GM12878 (cell line): ENCODE measurements at regions not wholly inside any gene's neighbourhood (a gene's known extent, or its start where the extent isn't known, plus 50 kb on each side); places are given as distances from the start of the nearest gene placed in this dataset.
A peak's percentile ranks its signal among the peaks of the same experiment; 100 is the strongest.

ENCODE experiments used
- ATAC-seq: fragments of 200-7000 bp; cut with Tn5 transposase; 3 replicates; pipeline ENCODE4 v1.9.1; 2020; ENCODE audit warnings: mild to moderate bottlenecking, moderate library complexity
- BruUV-seq: library from RNA; stranded (reverse); fragments of 400-500 nt; replicated peaks from 2 replicates; lab custom pipeline; 2021; lab: Mats Ljungman, UMichigan
- CTCF ChIA-PET: fragments of 300-600 bp; sonication (Branson Sonifier 250); formaldehyde crosslinking; extraction: SDS; loops from one replicate; lab custom pipeline; 2021; ENCODE audit warnings: inconsistent platforms; lab: Yijun Ruan, JAX
- POLR2A ChIA-PET: fragments of 350-600 bp; formaldehyde crosslinking; extraction: SDS; loops from one replicate; lab custom pipeline; 2021; ENCODE audit warnings: inconsistent platforms; lab: Charles Lee
- RAD21 ChIA-PET: fragments of 300-600 bp; sonication (Branson Sonifier 250); formaldehyde crosslinking; loops from one replicate; lab custom pipeline; 2023; ENCODE audit warnings: antibody characterized with exemption; ENCODE audit not compliant: unreplicated experiment; lab: Charles Lee
- SMC1A ChIA-PET: fragments of 300-600 bp; sonication (Branson Sonifier 250); formaldehyde crosslinking; loops from one replicate; lab custom pipeline; 2023; ENCODE audit not compliant: unreplicated experiment, uncharacterized antibody; lab: Charles Lee
- DNase-seq: peaks from one replicate; pipeline ENCODE4 v3.0.0-alpha.2; 2011; ENCODE audit warnings: low read depth, low spot score
- FAIRE-seq: peaks from 3 replicates; lab custom pipeline; 2011; peaks lifted over from hg19 to GRCh38; lab: Jason Lieb, UNC
- H2AFZ ChIP-seq: 2 replicates; pipeline ENCODE4 v1.6.0; 2011; ENCODE audit warnings: low read depth, low read length, control low read depth; ENCODE audit not compliant: control insufficient read depth
- H3K27ac ChIP-seq: 2 replicates; pipeline ENCODE4 v1.5.1; 2011; ENCODE audit warnings: control low read depth; ENCODE audit not compliant: control insufficient read depth, insufficient read depth
- H3K27me3 ChIP-seq, 2 experiments: replicated peaks in 1 of 2; 2 replicates each; pipeline versions ENCODE4 v1.6.0 to v1.6.1; 2011; ENCODE audit warnings: low read length in 1 of 2; ENCODE audit not compliant: control insufficient read depth in 2 of 2, insufficient read depth in 2 of 2
- H3K36me3 ChIP-seq, 2 experiments: 2 replicates each; pipeline ENCODE4 v1.5.1; 2011; ENCODE audit warnings: low read length in 1 of 2; ENCODE audit not compliant: control insufficient read depth in 2 of 2, insufficient read depth in 2 of 2
- H3K4me1 ChIP-seq: 2 replicates; pipeline ENCODE4 v1.6.1; 2011; ENCODE audit warnings: mild to moderate bottlenecking, low read length, moderate library complexity, mixed read lengths; ENCODE audit not compliant: control insufficient read depth, insufficient read depth
- H3K4me2 ChIP-seq: 2 replicates; pipeline ENCODE4 v1.6.0; 2011; ENCODE audit warnings: control low read depth; ENCODE audit not compliant: control insufficient read depth, insufficient read depth
- H3K4me3 ChIP-seq: fragments of 200-600 bp; sonication (generic); 2 replicates; pipeline ENCODE4 v1.5.1; 2016
- H3K79me2 ChIP-seq: 2 replicates; pipeline ENCODE4 v1.6.0; 2011; ENCODE audit warnings: low read length; ENCODE audit not compliant: control insufficient read depth, insufficient read depth
- H3K9ac ChIP-seq: 2 replicates; pipeline ENCODE4 v1.8.0; 2011; ENCODE audit warnings: low read length, control low read depth, mixed read lengths; ENCODE audit not compliant: control insufficient read depth, insufficient read depth
- H3K9me3 ChIP-seq: replicated peaks from 3 replicates; pipeline ENCODE4 v1.5.1; 2011; ENCODE audit warnings: mild to moderate bottlenecking, low read length; ENCODE audit not compliant: control insufficient read depth, insufficient read depth
- H4K20me1 ChIP-seq: 2 replicates; pipeline ENCODE4 v1.6.0; 2011; ENCODE audit not compliant: control insufficient read depth, insufficient read depth
- CBX3 ChIP-seq: fragments of 200-600 bp; sonication (generic); IDR thresholded peaks from 2 replicates; pipeline ENCODE4 v1.6.1; 2016; ENCODE audit warnings: low read depth, borderline replicate concordance
- CTCF ChIP-seq, 3 experiments: IDR thresholded peaks in 2 of 3; conservative IDR thresholded peaks in 1 of 3; 2 replicates each; pipeline ENCODE4 v1.5.1; 2011; ENCODE audit warnings: low read depth in 3 of 3, low read length in 3 of 3, mild to moderate bottlenecking in 3 of 3, control low read depth in 2 of 3, moderate library complexity in 2 of 3, inconsistent platforms in 1 of 3, mixed read lengths in 1 of 3; ENCODE audit not compliant: control insufficient read depth in 2 of 3, insufficient read depth in 1 of 3; ENCODE audit errors: extremely low read depth in 1 of 3
- DPF2 ChIP-seq: fragments of 450-650 bp; IDR thresholded peaks from 2 replicates; pipeline ENCODE4 v1.6.1; 2017; ENCODE audit warnings: mild to moderate bottlenecking
- E2F8 ChIP-seq: fragments of 450-650 bp; IDR thresholded peaks from 2 replicates; pipeline ENCODE4 v1.6.1; 2018; ENCODE audit warnings: mild to moderate bottlenecking, low read depth, moderate library complexity; ENCODE audit not compliant: partially characterized antibody
- EED ChIP-seq: sonication (generic); IDR thresholded peaks from 2 replicates; pipeline ENCODE4 v1.6.1; 2016; ENCODE audit warnings: antibody characterized with exemption, low read depth
- MEF2A ChIP-seq: IDR thresholded peaks from 2 replicates; pipeline ENCODE4 v1.6.1; 2011; ENCODE audit warnings: low read depth, mild to moderate bottlenecking, low read length, moderate library complexity; ENCODE audit not compliant: insufficient read depth
- RB1 ChIP-seq: fragments of 450-650 bp; formaldehyde crosslinking; IDR thresholded peaks from 2 replicates; pipeline ENCODE4 v1.6.1; 2017; ENCODE audit warnings: mild to moderate bottlenecking, borderline replicate concordance
- SMC3 ChIP-seq: IDR thresholded peaks from 2 replicates; pipeline ENCODE4 v1.6.1; 2011; ENCODE audit warnings: low read length, improper control_type of control experiment, borderline replicate concordance
- TCF12 ChIP-seq: IDR thresholded peaks from 2 replicates; pipeline ENCODE4 v1.6.1; 2011; ENCODE audit warnings: low read depth, mild to moderate bottlenecking, low read length
- ZNF687 ChIP-seq: fragments of 450-650 bp; IDR thresholded peaks from 2 replicates; pipeline ENCODE4 v1.6.1; 2017; ENCODE audit warnings: mild to moderate bottlenecking, moderate library complexity
- WGBS: methylation state at CpG from one replicate; pipeline ENCODE4 v1.1.6; 2016; ENCODE audit warnings: low lambda C conversion rate; ENCODE audit not compliant: insufficient replicate concordance, insufficient coverage; ENCODE audit errors: missing lambda C conversion rate; 5-methylcytosine and 5-hydroxymethylcytosine counted together
- in situ Hi-C: fragments of 300-500 bp; cut with MboI; formaldehyde crosslinking; loops from 9 replicates; pipeline ENCODE4 v1.14.3; 2018; ENCODE audit warnings: mixed read lengths
- intact Hi-C: fragments of 100-400 bp; cut with micrococcal nuclease; formaldehyde crosslinking; loops from one replicate; pipeline ENCODE4 v1.14.2; 2022; ENCODE audit not compliant: unreplicated experiment
- TF ChIP-seq, protein P1 (sequence below): IDR thresholded peaks from 2 replicates; pipeline ENCODE4 v1.6.1; 2012; ENCODE audit warnings: low read depth, low read length, improper control_type of control experiment

DNA sequence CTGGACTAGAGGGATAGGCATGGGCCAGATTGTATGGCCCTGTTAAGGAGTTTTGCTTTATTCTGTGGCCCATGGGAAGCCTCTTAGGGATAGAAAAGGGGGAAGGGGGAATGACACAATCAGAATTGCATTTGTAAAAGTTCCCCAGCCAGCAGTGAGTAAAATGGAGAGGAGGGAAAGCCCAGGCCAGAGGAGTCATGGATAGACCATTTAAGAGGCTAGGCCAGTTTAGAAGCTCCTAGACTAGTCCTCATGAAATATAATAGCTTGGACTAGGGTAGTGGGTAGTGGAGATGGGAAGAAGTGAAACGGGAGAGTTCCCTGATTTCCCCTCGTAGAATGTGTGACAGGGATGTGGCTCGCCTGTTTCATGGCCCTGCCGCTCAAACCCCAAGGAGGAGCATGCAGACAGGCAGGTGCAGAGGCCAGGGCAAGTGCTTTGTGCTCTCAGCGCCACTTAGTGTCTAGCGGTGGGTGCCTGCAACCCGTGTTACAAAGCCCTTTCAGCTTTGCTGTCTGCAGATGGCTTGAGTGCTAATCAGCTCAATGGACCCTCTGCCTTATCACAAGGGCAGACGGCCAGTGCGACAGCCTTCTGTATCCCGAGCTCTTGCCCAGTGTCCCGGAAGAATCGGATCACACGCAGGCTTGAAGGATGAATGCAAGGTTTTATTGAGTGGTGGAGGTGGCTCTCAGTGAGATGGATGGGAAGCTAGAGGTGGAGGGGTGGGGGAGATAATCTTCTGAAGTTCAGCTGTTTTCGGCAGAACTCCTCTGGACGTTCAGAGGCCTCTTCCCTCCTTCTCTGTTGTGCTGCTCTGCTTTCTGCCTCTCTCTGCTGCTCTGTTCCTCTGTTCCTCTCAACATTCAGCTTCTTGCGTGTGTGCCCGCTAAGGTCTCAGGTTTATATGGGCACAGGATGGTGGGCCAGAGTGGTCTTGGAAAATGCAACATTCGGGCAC lies 141.1 kb downstream of the CEP57L1 start:
- ChIA-PET POLR2A (no interaction called here), CTCF (interaction anchor here (0.8 to 1.4 kb wide), 5 partner anchors 31 to 147 kb away, joined by 3 to 6 read pairs (median 3); no protein-coding TSS in a partner anchor), RAD21 (interaction anchor here (1.5 kb wide), 1 partner anchor 147 kb away, joined by 6 read pairs; the partner anchor contains the start of gene CD164), SMC1A (interaction anchor here (1.0 to 1.7 kb wide), 2 partner anchors 49 to 147 kb away, joined by 3 to 7 read pairs; no protein-coding TSS in a partner anchor)
- DNase-seq (no peak), FAIRE-seq (peak; percentile 44), ATAC-seq (peak; percentile 87)
- 0 out of 2 replicates have a peak overlapping the region, but pooled peaks have one; percentile 22 for H3K4me2 ChIP-seq
- intact Hi-C loops (no loop called here), in situ Hi-C loops (no loop called here)
- no peak overlapping the region; the same call in 1 of the 2 replicates for H2AFZ ChIP-seq
- H3K27ac ChIP-seq = no peak overlapping the region
- BruUV-seq = no TSS peak
- H3K27me3 ChIP-seq = no peaks in the 10 kb centered on the region; a peak in 1 of 4 replicates
- no peaks in the 10 kb centered on the region for H3K79me2 ChIP-seq
- no peaks in the 10 kb centered on the region for H3K9me3 ChIP-seq
- H4K20me1 ChIP-seq = no peaks in the 10 kb centered on the region
- H3K4me1 ChIP-seq = no peaks in the 10 kb centered on the region
- no peak overlapping the region for H3K4me3 ChIP-seq
- H3K36me3 ChIP-seq = no peaks in the 10 kb centered on the region
- 43% methylated on average over 18 of the region's 18 CpGs for WGBS
- no peak overlapping the region for H3K9ac ChIP-seq
- TF ChIP-seq E2F8 (no peak), CBX3 (no peak), EED (no peak), ZNF687 (no peak), MEF2A (no peak), DPF2 (no peak), CTCF (IDR thresholded peaks at IDR 0.05 in 2 of 3, conservative IDR thresholded peaks at IDR 0.05 in 1 of 3; ENCODE audit: control insufficient read depth in 2 of 3, extremely low read depth in 1 of 3, insufficient read depth in 1 of 3, low read depth in 3 of 3, low read length in 3 of 3) (peak in 2 of 3 experiments; percentile 19 to 34; a peak in 2 of 6 replicates), RB1 (no peak), SMC3 (0 out of 2 replicates have a peak, but pooled peaks have one; percentile 17), TCF12 (no peak)
- TF ChIP-seq, protein P1, sequence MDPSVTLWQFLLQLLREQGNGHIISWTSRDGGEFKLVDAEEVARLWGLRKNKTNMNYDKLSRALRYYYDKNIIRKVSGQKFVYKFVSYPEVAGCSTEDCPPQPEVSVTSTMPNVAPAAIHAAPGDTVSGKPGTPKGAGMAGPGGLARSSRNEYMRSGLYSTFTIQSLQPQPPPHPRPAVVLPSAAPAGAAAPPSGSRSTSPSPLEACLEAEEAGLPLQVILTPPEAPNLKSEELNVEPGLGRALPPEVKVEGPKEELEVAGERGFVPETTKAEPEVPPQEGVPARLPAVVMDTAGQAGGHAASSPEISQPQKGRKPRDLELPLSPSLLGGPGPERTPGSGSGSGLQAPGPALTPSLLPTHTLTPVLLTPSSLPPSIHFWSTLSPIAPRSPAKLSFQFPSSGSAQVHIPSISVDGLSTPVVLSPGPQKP = no peak
